SH-SY5Y (cell line): ENCODE measurements at regions not wholly inside any gene's neighbourhood (a gene's known extent, or its start where the extent isn't known, plus 50 kb on each side); places are given as distances from the start of the nearest gene placed in this dataset.

Experiments
- GATA2 ChIP-seq: IDR thresholded peaks from 2 replicates; pipeline ENCODE4 v1.6.1; 2011; ENCODE audit warnings: mild to moderate bottlenecking, low read depth, low read length
- GATA3 ChIP-seq: IDR thresholded peaks from 2 replicates; pipeline ENCODE4 v1.6.1; 2011; ENCODE audit warnings: low read depth, mild to moderate bottlenecking, low read length, moderate library complexity

GRCh38 chr3:165545059-165545458 lies 292.2 kb downstream of the BCHE start:
- no peak for TF ChIP-seq GATA2
- no peak for TF ChIP-seq GATA3
